K562 (cell line): ENCODE measurements at regions not wholly inside any gene's neighbourhood (a gene's known extent, or its start where the extent isn't known, plus 50 kb on each side); places are given as distances from the start of the nearest gene placed in this dataset.
A peak's percentile ranks its signal among the peaks of the same experiment; 100 is the strongest.
"Not testable (repeated sequence)": the region's sequence is repeated elsewhere in the genome, so short reads cannot be mapped to it uniquely, and the experiment has no call there.

Experiments
- ATAC-seq: fragments of 200-7000 bp; cut with Tn5 transposase; 3 replicates; pipeline ENCODE4 v1.9.1; 2020; ENCODE audit warnings: moderate library complexity
- BruUV-seq: library from RNA; stranded (reverse); fragments of 400-500 nt; replicated peaks from 2 replicates; lab custom pipeline; 2021; lab: Mats Ljungman, UMichigan
- CTCF ChIA-PET: fragments of 300-600 bp; formaldehyde crosslinking; extraction: SDS; loops from one replicate; lab custom pipeline; 2021; ENCODE audit warnings: low intra/inter-chr PET ratio; lab: Yijun Ruan, JAX
- POLR2A ChIA-PET: fragments of 300-600, 350-650 bp; sonication (Branson Sonifier 250); formaldehyde crosslinking; extraction: SDS; loops from one replicate; lab custom pipeline; 2021; ENCODE audit warnings: antibody characterized with exemption, inconsistent platforms; lab: Yijun Ruan, JAX
- DNase-seq, 4 experiments: peaks; one replicate each; pipeline versions ENCODE4 v3.0.0 to v3.0.0-alpha.2; 2011 to 2018; ENCODE audit warnings: low spot score in 3 of 4, mixed read lengths in 3 of 4; ENCODE audit errors: extremely low read depth in 1 of 4
- FAIRE-seq: peaks from 2 replicates; lab custom pipeline; 2011; peaks lifted over from hg19 to GRCh38; lab: Jason Lieb, UNC
- H2AFZ ChIP-seq: 2 replicates; pipeline ENCODE4 v1.6.0; 2011; ENCODE audit warnings: low read depth, low read length, control low read depth, inconsistent platforms
- H3K27ac ChIP-seq: fragments of 200-600 bp; 3 replicates; pipeline ENCODE4 v1.8.0; 2011; ENCODE audit warnings: low read depth, mild to moderate bottlenecking, control low read depth, inconsistent platforms, low read length, moderate library complexity, mixed read lengths; ENCODE audit errors: extremely low read depth
- H3K27me3 ChIP-seq, 2 experiments: fragments of 300-600 bp in 1 of 2; 2 replicates in 1 of 2; 3 replicates in 1 of 2; pipeline versions ENCODE4 v1.6.0 to v1.8.0; 2011; ENCODE audit warnings: inconsistent platforms in 2 of 2, low read length in 2 of 2, mild to moderate bottlenecking in 1 of 2, mixed read lengths in 1 of 2, moderate library complexity in 1 of 2; ENCODE audit not compliant: control insufficient read depth in 2 of 2, insufficient read depth in 2 of 2
- H3K36me3 ChIP-seq: fragments of 300-600 bp; 3 replicates; pipeline ENCODE4 v1.8.0; 2011; ENCODE audit warnings: mild to moderate bottlenecking, low read length, inconsistent platforms; ENCODE audit not compliant: control insufficient read depth, insufficient read depth
- H3K4me1 ChIP-seq, 2 experiments: fragments of 200-600 bp in 1 of 2; replicated peaks in 1 of 2; 2 replicates in 1 of 2; 3 replicates in 1 of 2; pipeline versions ENCODE4 v1.5.1 to v1.8.0; 2011; ENCODE audit warnings: inconsistent platforms in 2 of 2, low read length in 2 of 2, mild to moderate bottlenecking in 1 of 2, mixed read lengths in 1 of 2, moderate library complexity in 1 of 2; ENCODE audit not compliant: control insufficient read depth in 2 of 2, insufficient read depth in 2 of 2
- H3K4me2 ChIP-seq: 2 replicates; pipeline ENCODE4 v1.6.1; 2011; ENCODE audit warnings: low read length, control low read depth, inconsistent platforms, mixed read lengths; ENCODE audit not compliant: insufficient read depth
- H3K4me3 ChIP-seq: fragments of 200-600 bp; sonication (generic), shearing (Covaris generic); 2 replicates; pipeline ENCODE4 v1.5.1; 2016; ENCODE audit warnings: control low read depth, inconsistent platforms
- H3K79me2 ChIP-seq: fragments of 200-600 bp; 3 replicates; pipeline ENCODE4 v1.8.0; 2011; ENCODE audit warnings: low read length, inconsistent platforms; ENCODE audit not compliant: control insufficient read depth, insufficient read depth
- H3K9ac ChIP-seq, 2 experiments: 2 replicates each; pipeline versions ENCODE4 v1.6.0 to v1.6.1; 2011; ENCODE audit warnings: low read depth in 2 of 2, low read length in 2 of 2, control low read depth in 1 of 2, inconsistent platforms in 1 of 2, mild to moderate bottlenecking in 1 of 2, mixed read lengths in 1 of 2; ENCODE audit not compliant: insufficient read depth in 1 of 2
- H3K9me1 ChIP-seq: one replicate; pipeline ENCODE4 v1.6.0; 2011; ENCODE audit warnings: inconsistent platforms, mild to moderate bottlenecking, low read length, moderate library complexity; ENCODE audit not compliant: control insufficient read depth, insufficient read depth
- H3K9me3 ChIP-seq: replicated peaks from 2 replicates; pipeline ENCODE4 v1.5.1; 2011; ENCODE audit warnings: low read depth, low read length, inconsistent platforms; ENCODE audit not compliant: control insufficient read depth, insufficient read depth
- H4K20me1 ChIP-seq: replicated peaks from 2 replicates; pipeline ENCODE4 v1.6.1; 2011; ENCODE audit warnings: low read length, inconsistent platforms, mixed read lengths; ENCODE audit not compliant: control insufficient read depth, insufficient read depth
- ARID1B ChIP-seq: fragments of 450-650 bp; IDR thresholded peaks from 2 replicates; pipeline ENCODE4 v1.6.1; 2016; ENCODE audit warnings: antibody characterized with exemption, mild to moderate bottlenecking, inconsistent platforms
- C11orf30 ChIP-seq: fragments of 450-650 bp; IDR thresholded peaks from 2 replicates; pipeline ENCODE4 v1.6.1; 2016; ENCODE audit warnings: low read depth, mild to moderate bottlenecking
- CBFA2T2 ChIP-seq: fragments of 450-650 bp; conservative IDR thresholded peaks from 2 replicates; pipeline ENCODE4 v1.6.1; 2017; ENCODE audit warnings: mild to moderate bottlenecking
- CBFA2T3 ChIP-seq: fragments of 450-650 bp; IDR thresholded peaks from 2 replicates; pipeline ENCODE4 v1.6.1; 2017
- DPF2 ChIP-seq: fragments of 450-650 bp; IDR thresholded peaks from 2 replicates; pipeline ENCODE4 v1.6.1; 2016
- FOSL1 ChIP-seq: fragments of 200-800 bp; sonication (Bioruptor generic); conservative IDR thresholded peaks from 2 replicates; pipeline ENCODE4 v1.6.1; 2016; ENCODE audit warnings: missing genetic modification characterization, missing compliant biosample characterization
- JUND ChIP-seq, 2 experiments: IDR thresholded peaks; 2 replicates in 1 of 2; 3 replicates in 1 of 2; pipeline ENCODE4 v1.6.1; 2011; ENCODE audit warnings: borderline replicate concordance in 2 of 2, low read depth in 2 of 2, low read length in 2 of 2, improper control_type of control experiment in 1 of 2, missing biosample characterization in 1 of 2, missing genetic modification characterization in 1 of 2, missing genetic modification reagents in 1 of 2
- NBN ChIP-seq: fragments of 450-650 bp; IDR thresholded peaks from 2 replicates; pipeline ENCODE4 v1.6.1; 2016; ENCODE audit warnings: low read depth, mild to moderate bottlenecking
- NFIC ChIP-seq: fragments of 450-650 bp; IDR thresholded peaks from 2 replicates; pipeline ENCODE4 v1.6.1; 2017; ENCODE audit warnings: mild to moderate bottlenecking, inconsistent platforms
- SMARCA4 ChIP-seq: fragments of 450-650 bp; IDR thresholded peaks from 2 replicates; pipeline ENCODE4 v1.6.1; 2016
- SMARCE1 ChIP-seq: fragments of 450-650 bp; IDR thresholded peaks from 2 replicates; pipeline ENCODE4 v1.7.1; 2016; ENCODE audit warnings: mild to moderate bottlenecking
- TRIM24 ChIP-seq, 2 experiments: fragments of 450-650 bp; IDR thresholded peaks; 2 replicates each; pipeline ENCODE4 v1.6.1; 2016
- WGBS: fragments of 100-300 bp; shearing (Covaris generic); methylation state at CpG from one replicate; pipeline ENCODE4 v1.1.6; 2016; ENCODE audit warnings: low coverage, mixed read lengths; ENCODE audit not compliant: insufficient coverage; ENCODE audit errors: missing lambda C conversion rate; 5-methylcytosine and 5-hydroxymethylcytosine counted together
- in situ Hi-C: fragments of 300-500 bp; cut with MboI; formaldehyde crosslinking; loops from 4 replicates; pipeline ENCODE4 v1.15.0; 2018; ENCODE audit warnings: inconsistent platforms, mixed read lengths
- intact Hi-C: fragments of 100-400 bp; cut with micrococcal nuclease; formaldehyde crosslinking; loops from 2 replicates; pipeline ENCODE4 v1.14.2; 2022
- TF ChIP-seq, protein P1 (sequence below), 2 experiments: fragments of 450-650 bp in 1 of 2; sonication (generic) in 1 of 2; formaldehyde crosslinking in 1 of 2; IDR thresholded peaks in 1 of 2; conservative IDR thresholded peaks in 1 of 2; 2 replicates each; pipeline versions ENCODE4 v1.6.1 to v1.8.1; 2016 to 2023; ENCODE audit warnings: mild to moderate bottlenecking in 2 of 2, moderate library complexity in 2 of 2, inconsistent platforms in 1 of 2, missing genetic modification reagents in 1 of 2

DNA sequence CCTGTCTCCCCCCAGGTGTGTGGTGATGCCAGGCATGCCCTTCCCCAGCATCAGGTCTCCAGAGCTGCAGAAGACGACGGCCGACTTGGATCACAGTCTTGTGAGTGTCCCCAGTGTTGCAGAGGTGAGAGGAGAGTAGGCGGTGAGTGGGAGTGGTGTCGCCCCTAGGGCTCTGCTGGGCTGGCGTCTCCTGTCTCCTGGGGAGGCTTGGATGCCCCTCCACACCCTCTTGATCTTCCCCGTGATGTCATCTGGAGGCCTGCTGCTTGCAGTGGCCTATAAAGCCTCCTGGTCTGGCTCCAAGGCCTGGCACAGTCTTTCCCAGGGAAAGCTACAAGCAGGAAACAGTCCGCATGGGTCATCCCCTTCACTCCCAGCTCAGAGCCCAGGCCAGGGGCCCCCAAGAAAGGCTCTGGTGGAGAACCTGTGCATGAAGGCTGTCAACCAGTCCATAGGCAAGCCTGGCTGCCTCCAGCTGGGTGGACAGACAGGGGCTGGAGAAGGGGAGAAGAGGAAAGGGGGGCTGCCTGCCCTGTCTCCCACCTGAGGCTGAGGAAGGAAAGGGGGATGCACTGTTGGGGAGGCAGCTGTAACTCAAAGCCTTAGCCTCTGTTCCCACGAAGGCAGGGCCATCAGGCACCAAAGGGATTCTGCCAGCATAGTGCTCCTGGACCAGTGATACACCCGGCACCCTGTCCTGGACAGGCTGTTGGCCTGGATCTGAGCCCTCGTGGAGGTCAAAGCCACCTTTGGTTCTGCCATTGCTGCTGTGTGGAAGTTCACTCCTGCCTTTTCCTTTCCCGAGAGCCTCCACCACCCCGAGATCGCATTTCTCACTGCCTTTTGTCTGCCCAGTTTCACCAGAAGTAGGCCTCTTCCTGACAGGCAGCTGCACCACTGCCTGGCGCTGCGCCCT is 53.6 kb upstream of the IQSEC3 start:
- Histone ChIP-seq H3K9ac (peak overlapping the region in 1 of 2 experiments; percentile 9; a peak in 1 of 4 replicates), H3K4me1 (peaks cover 0 to 20% of the 10 kb centered on the region in 2 experiments; a peak in 3 of 5 replicates)
- FAIRE-seq, H3K4me3 ChIP-seq, H3K79me2 ChIP-seq, H2AFZ ChIP-seq, in situ Hi-C loops, POLR2A ChIA-PET, intact Hi-C loops, H3K27ac ChIP-seq, CTCF ChIA-PET, H3K4me2 ChIP-seq, H3K9me3 ChIP-seq, H3K9me1 ChIP-seq, H4K20me1 ChIP-seq, ATAC-seq, H3K27me3 ChIP-seq, BruUV-seq, H3K36me3 ChIP-seq: not testable (repeated sequence)
- 83% methylated on average over 10 of the region's 16 CpGs for WGBS
- DNase-seq = peak in 1 of 4 experiments; percentile 1

DNA sequence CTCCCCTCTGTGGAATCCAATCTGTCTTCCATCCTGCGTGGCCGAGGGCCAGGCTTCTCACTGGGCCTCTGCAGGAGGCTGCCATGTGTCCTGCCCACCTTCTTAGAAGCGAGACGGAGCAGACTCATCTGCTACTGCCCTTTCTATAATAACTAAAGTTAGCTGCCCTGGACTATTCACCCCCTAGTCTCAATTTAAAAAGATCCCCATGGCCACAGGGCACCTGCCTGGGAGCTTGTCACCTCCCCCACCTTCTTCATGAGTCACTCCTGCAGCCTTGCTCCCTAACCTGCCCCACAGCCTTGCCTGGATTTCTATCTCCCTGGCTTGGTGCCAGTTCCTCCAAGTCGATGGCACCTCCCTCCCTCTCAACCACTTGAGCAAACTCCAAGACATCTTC is 52.7 kb upstream of the IQSEC3 start:
- POLR2A ChIA-PET, H3K79me2 ChIP-seq, BruUV-seq, H3K27ac ChIP-seq, ATAC-seq, intact Hi-C loops, H3K9me1 ChIP-seq, FAIRE-seq, in situ Hi-C loops, H2AFZ ChIP-seq, H3K4me2 ChIP-seq, H3K4me3 ChIP-seq, H3K27me3 ChIP-seq, H3K36me3 ChIP-seq, CTCF ChIA-PET, H4K20me1 ChIP-seq, H3K9me3 ChIP-seq: not testable (repeated sequence)
- Histone ChIP-seq H3K9ac (peak overlapping the region in 1 of 2 experiments; percentile 74; a peak in 2 of 4 replicates), H3K4me1 (peaks cover 0 to 20% of the 10 kb centered on the region in 2 experiments; a peak in 3 of 5 replicates)
- WGBS = 76% methylated on average over 4 of the region's 5 CpGs
- 0 out of 2 replicates have a peak, but pooled peaks have one; percentile 4 for TF ChIP-seq CBFA2T3
- TF ChIP-seq DPF2 = peak; percentile 45; the same call in 1 of the 2 replicates
- peak; percentile 71 for TF ChIP-seq JUND (IDR thresholded peaks at IDR 0.05; ENCODE audit: borderline replicate concordance, low read depth, low read length)
- peak; percentile 25; the same call in 1 of the 3 replicates for TF ChIP-seq JUND (tag; IDR thresholded peaks at IDR 0.05; ENCODE audit: borderline replicate concordance, low read depth, low read length)
- peak; percentile 56; the same call in 1 of the 2 replicates for TF ChIP-seq SMARCE1
- TF ChIP-seq, protein P1, sequence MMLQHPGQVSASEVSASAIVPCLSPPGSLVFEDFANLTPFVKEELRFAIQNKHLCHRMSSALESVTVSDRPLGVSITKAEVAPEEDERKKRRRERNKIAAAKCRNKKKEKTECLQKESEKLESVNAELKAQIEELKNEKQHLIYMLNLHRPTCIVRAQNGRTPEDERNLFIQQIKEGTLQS (IDR thresholded peaks at IDR 0.05) = peak; percentile 72
- TF ChIP-seq, protein P1 (CRISPR knock-in tag; conservative IDR thresholded peaks at IDR 0.05) = not testable (repeated sequence)
- TF ChIP-seq TRIM24 (IDR thresholded peaks at IDR 0.05) = 0 out of 4 replicates have a peak, but pooled peaks of 1 of the 2 experiments have one; percentile 21
- TF ChIP-seq NFIC = peak; percentile 98
- peak; percentile 12; the same call in 1 of the 2 replicates for TF ChIP-seq CBFA2T2
- TF ChIP-seq FOSL1 (tag) = peak; percentile 46
- 0 out of 2 replicates have a peak, but pooled peaks have one; percentile 6 for TF ChIP-seq C11orf30
- TF ChIP-seq SMARCA4 = peak; percentile 36; the same call in 1 of the 2 replicates
- peak; percentile 57; the same call in 1 of the 2 replicates for TF ChIP-seq NBN
- peak; percentile 50 for TF ChIP-seq ARID1B
- peak in 3 of 4 experiments; percentile 30 to 60 (median 33) for DNase-seq
